Endodermal cell (in vitro differentiated cells): ENCODE measurements at regions not wholly inside any gene's neighbourhood (a gene's known extent, or its start where the extent isn't known, plus 50 kb on each side); places are given as distances from the start of the nearest gene placed in this dataset.

Source experiments
- DNase-seq: peaks from one replicate; pipeline ENCODE4 v3.0.0-alpha.2; 2017
- H3K27ac ChIP-seq: 2 replicates; pipeline ENCODE4 v1.5.1; 2013; ENCODE audit warnings: mild to moderate bottlenecking, low read depth, low read length, moderate library complexity
- H3K27me3 ChIP-seq: 2 replicates; pipeline ENCODE4 v1.6.1; 2013; ENCODE audit warnings: mild to moderate bottlenecking, low read length, moderate library complexity; ENCODE audit not compliant: insufficient read depth, control insufficient read depth, poor library complexity, severe bottlenecking
- H3K36me3 ChIP-seq: 2 replicates; pipeline ENCODE4 v1.7.0; 2013; ENCODE audit warnings: mild to moderate bottlenecking, low read length, moderate library complexity; ENCODE audit not compliant: control insufficient read depth, insufficient read depth
- H3K4me1 ChIP-seq: one replicate; pipeline ENCODE4 v1.7.0; 2013; ENCODE audit warnings: low read length; ENCODE audit not compliant: control insufficient read depth, insufficient read depth
- H3K4me3 ChIP-seq: 2 replicates; pipeline ENCODE4 v1.5.1; 2013; ENCODE audit warnings: mild to moderate bottlenecking, low read length, moderate library complexity
- H3K9ac ChIP-seq: 2 replicates; pipeline ENCODE4 v1.6.1; 2013; ENCODE audit warnings: mild to moderate bottlenecking, low read length, moderate library complexity; ENCODE audit not compliant: poor library complexity, severe bottlenecking; ENCODE audit errors: extremely low read depth
- H3K9me3 ChIP-seq: 2 replicates; pipeline ENCODE4 v1.6.1; 2013; ENCODE audit warnings: mild to moderate bottlenecking, low read length, moderate library complexity; ENCODE audit not compliant: control insufficient read depth
- H3K27ac Mint-ChIP-seq: 2 replicates; pipeline ENCODE4 v1.8.0; 2020; ENCODE audit warnings: mixed read lengths
- H3K27me3 Mint-ChIP-seq: 2 replicates; pipeline ENCODE4 v1.8.0; 2021; ENCODE audit warnings: mild to moderate bottlenecking, mixed read lengths; ENCODE audit not compliant: insufficient read depth
- H3K36me3 Mint-ChIP-seq: 2 replicates; pipeline ENCODE4 v1.8.0; 2020; ENCODE audit warnings: low read depth, mixed read lengths
- H3K4me1 Mint-ChIP-seq: 2 replicates; pipeline ENCODE4 v1.8.0; 2020; ENCODE audit warnings: mixed read lengths
- H3K4me3 Mint-ChIP-seq: 2 replicates; pipeline ENCODE4 v1.8.0; 2020; ENCODE audit warnings: mild to moderate bottlenecking, moderate library complexity, mixed read lengths
- H3K9me3 Mint-ChIP-seq: 2 replicates; pipeline ENCODE4 v1.8.0; 2020; ENCODE audit warnings: mild to moderate bottlenecking, mixed read lengths
- WGBS, 2 experiments: methylation state at CpG; one replicate each; pipeline versions ENCODE4 v1.1.5 to v1.1.7; 2013; ENCODE audit warnings: missing lambda C conversion rate in 2 of 2, mixed read lengths in 1 of 2; ENCODE audit not compliant: insufficient coverage in 1 of 2, insufficient read length in 1 of 2; 5-methylcytosine and 5-hydroxymethylcytosine counted together
- TF ChIP-seq, protein P1 (sequence below): fragments of 200-600 bp; sonication (generic); conservative IDR thresholded peaks from 2 replicates; pipeline ENCODE4 v1.5.0; 2021; ENCODE audit warnings: antibody characterized with exemption, mild to moderate bottlenecking

GRCh38 chr20:51939259-51939585, 136.9 kb upstream of the SALL4 start:
- Histone ChIP-seq H3K36me3 (no peaks in the 10 kb centered on the region), H3K9me3 (no peaks in the 10 kb centered on the region), H3K27me3 (no peaks in the 10 kb centered on the region), H3K4me1 (no peaks in the 10 kb centered on the region), H3K4me3 (no peak overlapping the region), H3K27ac (no peak overlapping the region), H3K9ac (no peak overlapping the region)
- H3K9me3 Mint-ChIP-seq = no peaks in the 10 kb centered on the region
- WGBS, 2 experiments = 94 to 98% methylated on average over 3 to 6 of the region's 6 CpGs
- no peak overlapping the region for H3K27ac Mint-ChIP-seq
- H3K36me3 Mint-ChIP-seq = no peaks in the 10 kb centered on the region
- H3K4me1 Mint-ChIP-seq = peaks cover 9% of the 10 kb centered on the region
- TF ChIP-seq, protein P1, sequence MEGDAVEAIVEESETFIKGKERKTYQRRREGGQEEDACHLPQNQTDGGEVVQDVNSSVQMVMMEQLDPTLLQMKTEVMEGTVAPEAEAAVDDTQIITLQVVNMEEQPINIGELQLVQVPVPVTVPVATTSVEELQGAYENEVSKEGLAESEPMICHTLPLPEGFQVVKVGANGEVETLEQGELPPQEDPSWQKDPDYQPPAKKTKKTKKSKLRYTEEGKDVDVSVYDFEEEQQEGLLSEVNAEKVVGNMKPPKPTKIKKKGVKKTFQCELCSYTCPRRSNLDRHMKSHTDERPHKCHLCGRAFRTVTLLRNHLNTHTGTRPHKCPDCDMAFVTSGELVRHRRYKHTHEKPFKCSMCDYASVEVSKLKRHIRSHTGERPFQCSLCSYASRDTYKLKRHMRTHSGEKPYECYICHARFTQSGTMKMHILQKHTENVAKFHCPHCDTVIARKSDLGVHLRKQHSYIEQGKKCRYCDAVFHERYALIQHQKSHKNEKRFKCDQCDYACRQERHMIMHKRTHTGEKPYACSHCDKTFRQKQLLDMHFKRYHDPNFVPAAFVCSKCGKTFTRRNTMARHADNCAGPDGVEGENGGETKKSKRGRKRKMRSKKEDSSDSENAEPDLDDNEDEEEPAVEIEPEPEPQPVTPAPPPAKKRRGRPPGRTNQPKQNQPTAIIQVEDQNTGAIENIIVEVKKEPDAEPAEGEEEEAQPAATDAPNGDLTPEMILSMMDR = no peak
- no peaks in the 10 kb centered on the region for H3K27me3 Mint-ChIP-seq
- DNase-seq = no peak
- no peak overlapping the region for H3K4me3 Mint-ChIP-seq

- Histone ChIP-seq H3K4me3 (no peak overlapping the region), H3K9ac (no peak overlapping the region), H3K36me3 (no peaks in the 10 kb centered on the region), H3K27me3 (no peaks in the 10 kb centered on the region), H3K9me3 (no peaks in the 10 kb centered on the region), H3K27ac (no peak overlapping the region), H3K4me1 (no peaks in the 10 kb centered on the region)
- no peaks in the 10 kb centered on the region for H3K27me3 Mint-ChIP-seq
- H3K4me1 Mint-ChIP-seq = peaks cover 12% of the 10 kb centered on the region
- no peaks in the 10 kb centered on the region for H3K36me3 Mint-ChIP-seq
- no peak for DNase-seq
- H3K4me3 Mint-ChIP-seq = no peak overlapping the region
- no peak overlapping the region for H3K27ac Mint-ChIP-seq
- TF ChIP-seq, protein P1 = no peak
- 93 to 100% methylated on average over 2 to 4 of the region's 5 CpGs for WGBS, 2 experiments
- no peaks in the 10 kb centered on the region for H3K9me3 Mint-ChIP-seq
Measured at GRCh38 chr20:51938559-51939258, 136.4 kb upstream of the SALL4 start.

- H3K9me3 Mint-ChIP-seq = no peaks in the 10 kb centered on the region
- peaks cover 12% of the 10 kb centered on the region for H3K4me1 Mint-ChIP-seq
- H3K27ac Mint-ChIP-seq = no peak overlapping the region
- TF ChIP-seq, protein P1 = no peak
- no peak for DNase-seq
- H3K4me1 ChIP-seq = no peaks in the 10 kb centered on the region
- H3K9ac ChIP-seq = no peak overlapping the region
- H3K9me3 ChIP-seq = no peaks in the 10 kb centered on the region
- no peak overlapping the region for H3K4me3 Mint-ChIP-seq
- H3K27ac ChIP-seq = no peak overlapping the region
- H3K36me3 ChIP-seq = no peaks in the 10 kb centered on the region
- 93 to 94% methylated on average over 5 to 6 of the region's 8 CpGs for WGBS, 2 experiments
- no peaks in the 10 kb centered on the region for H3K36me3 Mint-ChIP-seq
- no peak overlapping the region for H3K4me3 ChIP-seq
- H3K27me3 Mint-ChIP-seq = no peaks in the 10 kb centered on the region
- H3K27me3 ChIP-seq = no peaks in the 10 kb centered on the region
Measured at GRCh38 chr20:51937779-51938178, 135.5 kb upstream of the SALL4 start.
